ENCODE measurements at regions not wholly inside any gene's neighbourhood (a gene's known extent, or its start where the extent isn't known, plus 50 kb on each side); places are given as distances from the start of the nearest gene placed in this dataset.

DNA sequence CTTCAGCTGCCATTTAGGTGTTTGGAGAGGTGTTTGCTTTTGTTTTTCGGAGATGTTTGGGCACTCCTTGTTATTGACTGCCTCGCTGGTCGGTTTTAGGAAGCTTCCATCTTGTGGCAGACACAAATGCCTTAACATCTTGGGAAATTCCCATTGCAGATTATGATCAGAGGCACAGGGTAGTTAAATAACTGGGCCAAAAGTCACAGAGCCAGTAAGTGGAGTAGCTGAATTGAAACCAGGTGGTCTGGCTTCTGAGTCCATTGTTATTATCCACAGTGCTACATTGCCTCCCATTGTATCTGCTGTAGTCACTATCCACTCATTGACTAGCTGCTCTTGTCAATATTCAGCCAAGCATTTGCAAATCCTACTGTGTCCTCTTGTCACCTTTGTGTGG lies 138.2 kb upstream of the PLPP4 start:
- H3K36me3 Mint-ChIP-seq (ENCODE audit: low read depth): no peaks in the 10 kb centered on the region
- peaks cover 33% of the 10 kb centered on the region for H3K27me3 Mint-ChIP-seq (ENCODE audit: low read depth)
- H3K4me3 Mint-ChIP-seq: no peak overlapping the region
- no peaks in the 10 kb centered on the region for H3K9me3 Mint-ChIP-seq
- H3K4me1 Mint-ChIP-seq: no peaks in the 10 kb centered on the region
- no peak overlapping the region for H3K27ac Mint-ChIP-seq
- TF ChIP-seq, protein P1, sequence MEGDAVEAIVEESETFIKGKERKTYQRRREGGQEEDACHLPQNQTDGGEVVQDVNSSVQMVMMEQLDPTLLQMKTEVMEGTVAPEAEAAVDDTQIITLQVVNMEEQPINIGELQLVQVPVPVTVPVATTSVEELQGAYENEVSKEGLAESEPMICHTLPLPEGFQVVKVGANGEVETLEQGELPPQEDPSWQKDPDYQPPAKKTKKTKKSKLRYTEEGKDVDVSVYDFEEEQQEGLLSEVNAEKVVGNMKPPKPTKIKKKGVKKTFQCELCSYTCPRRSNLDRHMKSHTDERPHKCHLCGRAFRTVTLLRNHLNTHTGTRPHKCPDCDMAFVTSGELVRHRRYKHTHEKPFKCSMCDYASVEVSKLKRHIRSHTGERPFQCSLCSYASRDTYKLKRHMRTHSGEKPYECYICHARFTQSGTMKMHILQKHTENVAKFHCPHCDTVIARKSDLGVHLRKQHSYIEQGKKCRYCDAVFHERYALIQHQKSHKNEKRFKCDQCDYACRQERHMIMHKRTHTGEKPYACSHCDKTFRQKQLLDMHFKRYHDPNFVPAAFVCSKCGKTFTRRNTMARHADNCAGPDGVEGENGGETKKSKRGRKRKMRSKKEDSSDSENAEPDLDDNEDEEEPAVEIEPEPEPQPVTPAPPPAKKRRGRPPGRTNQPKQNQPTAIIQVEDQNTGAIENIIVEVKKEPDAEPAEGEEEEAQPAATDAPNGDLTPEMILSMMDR (IDR thresholded peaks at IDR 0.05; ENCODE audit: unreplicated experiment in 3 of 3): no peak

DNA sequence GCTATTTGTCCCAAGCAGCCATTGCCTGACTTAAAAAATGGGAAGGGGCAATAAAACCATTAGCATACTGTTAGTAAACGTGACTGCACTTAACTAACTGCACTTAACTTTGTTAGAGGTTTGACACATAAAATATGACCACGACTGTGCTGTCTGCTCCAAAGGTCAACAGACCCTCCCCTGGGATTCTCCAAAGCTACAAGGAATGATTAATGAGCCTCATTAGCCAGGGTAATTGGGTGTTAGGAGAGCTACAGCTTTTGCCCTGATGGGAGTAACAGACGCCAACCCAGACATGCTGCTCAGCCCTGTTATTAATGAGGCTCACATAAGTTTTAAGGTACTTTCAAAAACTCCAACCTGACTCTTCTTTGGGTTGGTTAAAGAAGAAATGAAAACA lies 129.4 kb upstream of the PLPP4 start:
- peaks cover 28% of the 10 kb centered on the region for H3K27me3 Mint-ChIP-seq (ENCODE audit: low read depth)
- TF ChIP-seq, protein P1 (IDR thresholded peaks at IDR 0.05; ENCODE audit: unreplicated experiment in 3 of 3): no peak
- no peak overlapping the region for H3K4me3 Mint-ChIP-seq
- no peaks in the 10 kb centered on the region for H3K4me1 Mint-ChIP-seq
- no peaks in the 10 kb centered on the region for H3K9me3 Mint-ChIP-seq
- H3K36me3 Mint-ChIP-seq (ENCODE audit: low read depth): no peaks in the 10 kb centered on the region
- no peak overlapping the region for H3K27ac Mint-ChIP-seq

DNA sequence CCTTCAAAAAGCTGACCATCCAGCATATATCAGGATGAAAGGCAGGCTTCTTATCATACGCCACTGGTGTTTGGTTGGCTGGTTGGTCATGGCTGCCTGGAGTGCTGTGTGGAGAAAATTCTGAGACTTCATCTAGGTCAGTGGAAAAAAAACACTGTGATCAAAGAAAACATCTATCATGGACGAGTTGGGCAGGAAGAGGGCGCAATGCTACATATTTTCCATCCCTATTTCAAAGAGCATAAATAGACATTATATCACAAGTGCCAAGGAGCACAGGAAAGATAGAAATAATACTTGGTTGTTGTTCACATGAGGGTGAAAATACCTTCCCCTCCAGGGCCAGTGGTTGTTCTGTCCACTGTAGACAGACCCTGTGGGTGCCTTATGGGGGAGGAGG lies 128.4 kb upstream of the PLPP4 start:
- TF ChIP-seq, protein P1 (IDR thresholded peaks at IDR 0.05; ENCODE audit: unreplicated experiment in 3 of 3): no peak
- H3K27me3 Mint-ChIP-seq (ENCODE audit: low read depth): peaks cover 19% of the 10 kb centered on the region
- H3K36me3 Mint-ChIP-seq (ENCODE audit: low read depth): no peaks in the 10 kb centered on the region
- H3K9me3 Mint-ChIP-seq: no peaks in the 10 kb centered on the region
- no peak overlapping the region for H3K4me3 Mint-ChIP-seq
- H3K27ac Mint-ChIP-seq: no peak overlapping the region
- no peaks in the 10 kb centered on the region for H3K4me1 Mint-ChIP-seq

DNA sequence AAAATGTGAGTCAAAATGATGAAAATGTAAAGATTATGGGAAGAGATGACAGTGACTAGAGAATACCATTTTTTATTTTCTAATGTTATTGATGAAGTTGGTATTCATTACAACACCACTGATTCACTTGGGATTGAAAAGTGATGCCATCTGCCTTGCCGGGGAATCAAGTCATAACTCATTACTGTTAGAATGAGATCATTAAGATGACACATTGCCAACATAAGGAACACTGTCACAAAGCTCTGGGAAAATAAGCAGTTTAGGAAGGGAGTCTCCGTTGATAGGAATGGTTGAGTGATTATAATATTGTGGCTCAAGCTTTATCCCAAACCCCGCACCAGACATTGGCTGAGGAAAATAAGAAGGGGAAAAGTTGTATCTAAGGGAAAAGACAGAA lies 121.5 kb upstream of the PLPP4 start:
- Mint-ChIP-seq H3K27ac (no peak overlapping the region), H3K9me3 (no peaks in the 10 kb centered on the region), H3K4me3 (no peak overlapping the region), H3K4me1 (no peaks in the 10 kb centered on the region), H3K27me3 (ENCODE audit: low read depth) (peaks cover 20% of the 10 kb centered on the region), H3K36me3 (ENCODE audit: low read depth) (no peaks in the 10 kb centered on the region)
- TF ChIP-seq, protein P1 (IDR thresholded peaks at IDR 0.05; ENCODE audit: unreplicated experiment in 3 of 3): no peak

GRCh38 chr10:120336306-120336910 lies 120.6 kb upstream of the PLPP4 start:
- H3K9me3 Mint-ChIP-seq: no peaks in the 10 kb centered on the region
- H3K36me3 Mint-ChIP-seq (ENCODE audit: low read depth): no peaks in the 10 kb centered on the region
- peaks cover 28% of the 10 kb centered on the region for H3K27me3 Mint-ChIP-seq (ENCODE audit: low read depth)
- TF ChIP-seq, protein P1 (IDR thresholded peaks at IDR 0.05; ENCODE audit: unreplicated experiment in 3 of 3): no peak
- H3K27ac Mint-ChIP-seq: no peak overlapping the region
- H3K4me1 Mint-ChIP-seq: no peaks in the 10 kb centered on the region
- no peak overlapping the region for H3K4me3 Mint-ChIP-seq

DNA sequence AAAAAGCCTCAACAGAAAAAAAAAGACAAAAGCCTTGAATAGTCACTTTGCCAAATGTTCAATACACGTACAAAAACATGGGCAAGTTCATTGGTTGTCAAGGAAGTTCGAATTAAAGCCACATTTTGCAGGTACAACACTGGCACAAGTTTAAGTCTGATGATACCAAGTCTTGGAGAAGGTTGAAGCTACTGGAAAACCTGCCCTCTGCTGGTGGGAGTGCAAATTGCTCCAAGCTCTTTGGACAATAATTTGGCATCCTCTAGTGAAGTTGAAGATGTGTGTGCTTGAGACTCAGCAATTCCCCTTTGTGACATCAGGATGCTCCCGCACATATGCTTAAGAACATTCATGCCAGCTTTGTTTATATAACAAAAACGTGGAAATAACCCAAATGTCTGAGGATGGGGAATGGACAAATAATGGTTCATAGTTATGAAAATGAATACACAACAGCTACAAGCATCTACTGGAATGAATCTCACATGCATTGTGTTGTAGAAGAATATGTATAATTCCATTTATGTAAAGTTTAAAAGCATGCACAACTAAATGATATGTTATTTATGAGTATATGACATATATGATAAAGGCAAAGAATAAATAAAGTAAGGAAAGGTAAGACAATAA lies 120.0 kb upstream of the PLPP4 start:
- H3K9me3 Mint-ChIP-seq: no peaks in the 10 kb centered on the region
- H3K27me3 Mint-ChIP-seq (ENCODE audit: low read depth): peaks cover 32% of the 10 kb centered on the region
- no peak overlapping the region for H3K4me3 Mint-ChIP-seq
- no peak overlapping the region for H3K27ac Mint-ChIP-seq
- TF ChIP-seq, protein P1 (IDR thresholded peaks at IDR 0.05; ENCODE audit: unreplicated experiment in 3 of 3): peak; percentile 62 to 72 (median 71)
- H3K36me3 Mint-ChIP-seq (ENCODE audit: low read depth): no peaks in the 10 kb centered on the region
- no peaks in the 10 kb centered on the region for H3K4me1 Mint-ChIP-seq
